CD4-positive, alpha-beta T cell treated with Interferon alpha-2 for 1 hour (primary cell): ENCODE measurements at regions not wholly inside any gene's neighbourhood (a gene's known extent, or its start where the extent isn't known, plus 50 kb on each side); places are given as distances from the start of the nearest gene placed in this dataset.
A peak's percentile ranks its signal among the peaks of the same experiment; 100 is the strongest.

Source experiments
- DNase-seq, 2 donors: peaks; one replicate each; pipeline ENCODE4 v3.0.0-alpha.2; 2020 to 2022

GRCh38 chr17:14875557-14876412 lies 389.3 kb downstream of the PMP22 start:
- DNase-seq, result no peak

DNA sequence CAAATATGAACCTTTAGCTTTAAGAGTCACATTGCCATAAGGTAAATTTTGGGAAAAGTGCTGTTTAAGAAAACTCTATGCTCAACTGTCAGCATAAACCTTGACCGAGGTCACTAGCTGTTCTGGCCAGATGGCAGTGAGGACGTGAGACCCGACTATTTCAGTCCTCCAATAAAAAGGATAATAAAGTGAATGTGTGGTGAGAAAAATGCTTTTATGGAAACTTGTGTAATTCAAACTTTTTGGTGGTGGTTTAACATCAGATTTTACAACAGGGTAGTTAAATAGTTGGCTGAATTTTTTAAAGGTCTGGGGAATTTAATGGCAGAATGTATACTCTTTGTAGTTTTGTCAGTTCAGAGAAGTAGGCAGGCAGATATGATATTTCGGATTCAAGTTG lies 391.1 kb downstream of the PMP22 start:
- DNase-seq, result no peak

GRCh38 chr17:14873540-14873939 lies 391.6 kb downstream of the PMP22 start:
- no peak for DNase-seq

- DNase-seq, result no peak
These were observed 393.2 kb downstream of the PMP22 start for GRCh38 chr17:14871921-14872320.

DNA sequence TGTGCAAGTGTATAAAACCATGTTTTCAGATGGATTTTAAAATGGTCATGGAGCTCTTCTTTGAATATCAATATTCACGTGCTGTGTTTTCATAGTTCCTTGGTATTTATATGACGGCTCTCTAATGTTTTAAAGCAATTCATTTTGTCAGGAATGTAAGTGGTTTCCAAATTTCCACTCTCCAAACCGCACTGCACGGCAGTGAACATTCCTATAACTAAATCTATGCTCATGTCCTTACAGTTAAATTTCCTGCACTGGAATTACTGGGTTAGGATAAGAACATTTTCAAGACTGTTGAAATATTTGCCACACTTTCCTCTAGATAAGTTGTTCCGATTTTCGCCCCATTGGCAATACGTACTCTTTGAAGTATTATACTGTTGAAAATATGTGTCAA lies 398.9 kb downstream of the PMP22 start:
- DNase-seq, result no peak

DNA sequence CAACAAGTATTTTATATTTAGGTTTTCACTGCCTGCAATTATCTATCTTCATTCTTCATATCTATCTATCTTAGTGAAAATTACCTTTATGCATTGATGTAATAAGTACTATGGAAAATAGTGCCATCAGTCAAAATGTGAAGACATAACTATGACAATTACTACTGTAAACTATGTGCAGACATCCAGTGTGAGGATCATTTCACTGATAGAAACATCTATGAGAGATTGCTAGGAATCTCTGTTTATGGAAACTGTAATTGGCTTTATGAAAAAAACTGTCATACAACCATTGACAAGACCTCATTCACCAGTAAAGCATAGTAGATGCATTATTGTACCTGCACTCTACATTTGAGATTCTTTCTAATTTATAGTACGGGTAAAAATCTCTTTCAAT lies 401.0 kb downstream of the PMP22 start:
- no peak for DNase-seq

DNA sequence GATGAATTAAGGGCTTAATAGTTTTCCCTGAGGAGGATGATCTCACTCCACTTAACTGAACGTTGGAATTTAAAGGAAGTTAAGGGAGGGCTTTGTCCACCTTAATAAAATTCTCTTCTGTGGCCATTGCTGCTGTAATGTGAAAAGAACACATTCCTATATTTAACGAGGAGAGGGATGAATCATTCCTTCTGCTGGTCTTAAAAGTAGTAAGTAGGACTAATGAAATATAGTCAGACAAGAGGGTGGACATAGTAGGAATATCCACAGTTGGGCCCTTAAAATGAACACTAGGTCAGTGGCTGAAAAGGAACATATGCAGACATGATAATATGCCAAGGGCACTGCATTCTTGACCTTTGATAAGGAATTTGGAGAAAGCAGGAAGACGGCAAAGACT lies 405.6 kb downstream of the PMP22 start:
- no peak for DNase-seq

- DNase-seq, result no peak
These were observed 408.9 kb downstream of the PMP22 start for GRCh38 chr17:14856176-14856575.

- no peak for DNase-seq
These were observed 410.4 kb downstream of the PMP22 start for GRCh38 chr17:14854691-14855090.

- no peak for DNase-seq
These were observed 419.4 kb downstream of the PMP22 start for GRCh38 chr17:14845591-14846281.

DNA sequence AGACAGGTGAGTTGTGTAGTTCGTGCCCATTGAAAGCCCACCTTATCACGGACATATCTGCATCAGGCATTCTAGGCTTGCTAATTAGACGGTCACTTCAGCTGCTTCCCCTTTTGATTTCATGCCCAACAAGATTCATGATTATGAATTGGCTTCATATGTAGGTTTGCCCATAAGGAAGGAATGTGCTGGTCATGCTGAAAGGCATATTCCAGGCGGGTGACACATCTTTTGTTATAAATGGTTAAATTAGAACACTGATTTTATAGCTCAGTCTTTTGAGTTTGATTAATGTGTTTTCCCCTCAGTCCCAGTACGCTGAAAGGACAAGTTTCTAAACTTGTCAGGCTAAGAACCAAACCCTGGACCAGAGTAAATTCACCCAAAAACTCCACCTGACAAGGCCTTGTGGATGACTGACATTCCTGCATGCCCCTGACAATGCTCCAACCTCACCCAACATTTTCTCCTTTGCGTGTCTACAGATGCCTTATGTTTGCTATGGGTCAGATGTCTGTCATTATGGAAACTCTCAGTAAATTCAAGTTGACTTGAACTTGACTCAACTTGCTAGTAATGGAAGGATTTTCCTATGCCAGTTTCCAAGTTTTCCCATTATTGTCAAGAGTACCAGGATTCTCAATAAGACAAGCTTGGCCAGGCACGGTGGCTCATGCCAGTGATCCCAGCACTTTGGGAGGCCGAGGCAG lies 421.9 kb downstream of the PMP22 start:
- DNase-seq, result no peak

GRCh38 chr17:14840616-14841231 lies 424.4 kb downstream of the PMP22 start:
- DNase-seq, result no peak

GRCh38 chr17:14838567-14838966 lies 426.6 kb downstream of the PMP22 start:
- no peak for DNase-seq

GRCh38 chr17:14833201-14833785 lies 431.8 kb downstream of the PMP22 start:
- no peak for DNase-seq

GRCh38 chr17:14831491-14831890 lies 433.6 kb downstream of the PMP22 start:
- no peak for DNase-seq

GRCh38 chr17:14827396-14827919 lies 437.7 kb downstream of the PMP22 start:
- DNase-seq, result no peak

GRCh38 chr17:14826358-14826757 lies 438.8 kb downstream of the PMP22 start:
- no peak for DNase-seq

DNA sequence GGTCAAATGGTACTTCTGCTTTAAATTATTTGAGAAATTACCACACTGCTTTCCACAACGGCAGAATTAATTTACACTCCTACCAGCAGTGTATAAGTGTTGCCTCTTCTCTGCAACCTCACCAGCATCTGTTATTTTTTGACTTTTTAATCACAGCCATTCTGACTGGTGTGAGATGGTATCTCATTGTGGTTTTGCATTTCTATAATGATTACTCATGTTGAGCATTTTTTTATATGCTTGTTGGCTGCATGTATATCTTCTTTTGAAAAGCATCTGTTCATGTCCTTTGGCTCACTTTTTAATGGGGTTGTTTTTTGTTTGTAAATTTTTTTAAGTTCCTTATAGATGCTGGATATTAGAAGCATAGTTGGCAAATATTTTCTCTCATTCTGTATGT lies 446.7 kb downstream of the PMP22 start:
- no peak for DNase-seq

- no peak for DNase-seq
These were observed 450.0 kb downstream of the PMP22 start for GRCh38 chr17:14815079-14815478.

- DNase-seq, result peak; percentile 25 to 30
These were observed 451.3 kb downstream of the PMP22 start for GRCh38 chr17:14813649-14814370.

DNA sequence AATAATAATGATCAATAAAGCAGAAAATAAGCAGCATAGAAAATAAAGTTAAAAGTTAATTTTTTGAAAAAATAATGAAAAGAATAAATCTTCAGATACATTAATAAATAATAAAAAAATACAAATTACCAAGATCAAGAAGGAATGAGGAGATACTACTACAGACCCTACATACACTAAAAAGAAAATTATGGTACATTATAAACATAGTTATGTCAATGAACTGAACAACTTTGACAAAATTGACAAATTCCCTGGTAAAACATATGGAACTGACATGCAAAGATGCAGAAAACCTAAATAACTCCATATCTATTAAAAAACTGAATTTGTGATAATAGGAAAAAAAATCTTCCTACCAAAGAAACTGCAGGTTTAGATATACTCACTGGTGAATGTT lies 456.7 kb downstream of the PMP22 start:
- DNase-seq, result no peak

DNA sequence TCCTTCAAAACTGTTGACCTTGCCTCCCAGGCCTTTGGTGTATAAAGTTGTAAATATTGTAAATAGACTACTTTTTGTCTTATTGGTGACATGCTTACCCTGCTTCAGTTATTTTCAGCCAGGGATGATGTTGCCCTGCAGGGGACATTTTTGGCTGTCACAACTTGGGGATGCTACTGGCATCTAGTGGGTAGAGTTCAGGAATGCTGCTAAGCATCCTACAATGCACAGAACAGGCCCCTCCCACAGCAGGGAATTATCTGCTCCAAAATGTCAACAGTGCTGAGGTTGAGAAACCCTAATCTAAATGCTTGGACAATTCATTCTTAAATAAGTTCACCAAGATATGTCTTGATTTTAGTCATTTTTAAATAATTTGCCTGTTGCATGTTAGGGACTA lies 459.8 kb downstream of the PMP22 start:
- no peak for DNase-seq
